Neural progenitor cell (in vitro differentiated cells): ENCODE measurements at regions not wholly inside any gene's neighbourhood (a gene's known extent, or its start where the extent isn't known, plus 50 kb on each side); places are given as distances from the start of the nearest gene placed in this dataset.

Experiments used
- DNase-seq: peaks from one replicate; pipeline ENCODE4 v3.0.0-alpha.2; 2016; ENCODE audit warnings: low spot score
- H2AFZ ChIP-seq: fragments of 200-600 bp; sonication (generic); replicated peaks from 2 replicates; pipeline ENCODE4 v1.6.1; 2016; ENCODE audit warnings: antibody characterized with exemption
- H3F3A ChIP-seq: fragments of 200-600 bp; sonication (generic); 2 replicates; pipeline ENCODE4 v1.6.1; 2016; ENCODE audit warnings: antibody characterized with exemption, low read depth
- H3K27ac ChIP-seq: fragments of 200-600 bp; sonication (generic); 2 replicates; pipeline ENCODE4 v1.5.1; 2016; ENCODE audit warnings: mild to moderate bottlenecking
- H3K27me3 ChIP-seq: fragments of 200-600 bp; sonication (generic); 2 replicates; pipeline ENCODE4 v1.6.1; 2016; ENCODE audit warnings: mild to moderate bottlenecking, moderate library complexity
- H3K36me3 ChIP-seq: fragments of 200-600 bp; sonication (generic); 2 replicates; pipeline ENCODE4 v1.5.1; 2016
- H3K4me1 ChIP-seq: fragments of 200-600 bp; sonication (generic); 2 replicates; pipeline ENCODE4 v1.6.1; 2016; ENCODE audit warnings: mixed run types
- H3K4me2 ChIP-seq: fragments of 200-600 bp; sonication (generic); 2 replicates; pipeline ENCODE4 v1.6.1; 2016
- H3K4me3 ChIP-seq: fragments of 200-600 bp; sonication (generic); 2 replicates; pipeline ENCODE4 v1.5.1; 2016
- H3K79me2 ChIP-seq: fragments of 200-600 bp; sonication (generic); 2 replicates; pipeline ENCODE4 v1.6.1; 2016; ENCODE audit warnings: low read depth
- H3K9ac ChIP-seq: fragments of 200-600 bp; sonication (generic); 2 replicates; pipeline ENCODE4 v1.6.1; 2016
- H3K9me3 ChIP-seq: fragments of 200-600 bp; sonication (generic); 2 replicates; pipeline ENCODE4 v1.5.1; 2016; ENCODE audit warnings: low read depth
- H4K20me1 ChIP-seq: fragments of 200-600 bp; sonication (generic); 2 replicates; pipeline ENCODE4 v1.6.1; 2016; ENCODE audit warnings: low read depth
- H3K27ac Mint-ChIP-seq: 3 replicates; pipeline ENCODE4 v1.8.0; 2021; ENCODE audit warnings: mixed read lengths
- H3K27me3 Mint-ChIP-seq: 2 replicates; pipeline ENCODE4 v1.8.0; 2022; ENCODE audit warnings: low read depth, mild to moderate bottlenecking, inconsistent platforms, moderate library complexity, mixed read lengths; ENCODE audit not compliant: insufficient read depth
- H3K36me3 Mint-ChIP-seq: 3 replicates; pipeline ENCODE4 v1.8.0; 2021; ENCODE audit warnings: mixed read lengths
- H3K4me1 Mint-ChIP-seq: 3 replicates; pipeline ENCODE4 v1.8.0; 2021; ENCODE audit warnings: mixed read lengths
- H3K4me3 Mint-ChIP-seq: 3 replicates; pipeline ENCODE4 v1.8.0; 2021; ENCODE audit warnings: mild to moderate bottlenecking, moderate library complexity, mixed read lengths
- H3K9me3 Mint-ChIP-seq: 3 replicates; pipeline ENCODE4 v1.8.0; 2020; ENCODE audit warnings: mixed read lengths
- CTCF ChIP-seq: fragments of 200-600 bp; sonication (generic); IDR thresholded peaks from 2 replicates; pipeline ENCODE4 v1.5.1; 2017; ENCODE audit warnings: antibody characterized with exemption, mild to moderate bottlenecking
- EZH2 ChIP-seq: fragments of 200-600 bp; sonication (generic); IDR thresholded peaks from 2 replicates; pipeline ENCODE4 v1.6.1; 2017; ENCODE audit warnings: antibody characterized with exemption, mild to moderate bottlenecking, moderate library complexity
- EZH2phosphoT487 ChIP-seq: fragments of 200-600 bp; sonication (generic); IDR thresholded peaks from 2 replicates; pipeline ENCODE4 v1.6.1; 2017; ENCODE audit warnings: antibody characterized with exemption

- Mint-ChIP-seq H3K4me3 (peak overlapping the region; percentile 26), H3K4me1 (peaks cover 28% of the 10 kb centered on the region), H3K27me3 (peaks cover 7% of the 10 kb centered on the region), H3K36me3 (peaks cover 2% of the 10 kb centered on the region), H3K27ac (peak overlapping the region; percentile 2), H3K9me3 (no peaks in the 10 kb centered on the region)
- no peak overlapping the region for H3K4me2 ChIP-seq
- H3K9ac ChIP-seq: no peak overlapping the region
- H3K27me3 ChIP-seq: no peaks in the 10 kb centered on the region
- H4K20me1 ChIP-seq: no peaks in the 10 kb centered on the region
- no peaks in the 10 kb centered on the region for H3K9me3 ChIP-seq
- no peaks in the 10 kb centered on the region for H3K4me1 ChIP-seq
- DNase-seq: no peak
- H3F3A ChIP-seq: no peaks in the 10 kb centered on the region
- no peak overlapping the region for H2AFZ ChIP-seq
- TF ChIP-seq EZH2: no peak
- no peak for TF ChIP-seq EZH2phosphoT487
- TF ChIP-seq CTCF: no peak
- H3K36me3 ChIP-seq: no peaks in the 10 kb centered on the region
- no peaks in the 10 kb centered on the region for H3K79me2 ChIP-seq
- no peak overlapping the region for H3K4me3 ChIP-seq
- H3K27ac ChIP-seq: no peak overlapping the region
These were observed 108.6 kb downstream of the BANF2 start for GRCh38 chr20:17808357-17808756.

- no peaks in the 10 kb centered on the region for H3K79me2 ChIP-seq
- DNase-seq: no peak
- H3K36me3 ChIP-seq: no peaks in the 10 kb centered on the region
- no peak overlapping the region for H3K4me2 ChIP-seq
- H3K4me3 ChIP-seq: no peak overlapping the region
- no peaks in the 10 kb centered on the region for H3K9me3 Mint-ChIP-seq
- no peak overlapping the region for H3K9ac ChIP-seq
- no peak overlapping the region for H3K27ac ChIP-seq
- H3K36me3 Mint-ChIP-seq: peaks cover 2% of the 10 kb centered on the region
- H3K4me1 ChIP-seq: no peaks in the 10 kb centered on the region
- H3K27me3 ChIP-seq: no peaks in the 10 kb centered on the region
- H3K9me3 ChIP-seq: no peaks in the 10 kb centered on the region
- peaks cover 28% of the 10 kb centered on the region for H3K4me1 Mint-ChIP-seq
- H2AFZ ChIP-seq: no peak overlapping the region
- no peaks in the 10 kb centered on the region for H3F3A ChIP-seq
- TF ChIP-seq CTCF (no peak), EZH2phosphoT487 (no peak), EZH2 (no peak)
- no peak overlapping the region for H3K4me3 Mint-ChIP-seq
- no peaks in the 10 kb centered on the region for H4K20me1 ChIP-seq
- peaks cover 7% of the 10 kb centered on the region for H3K27me3 Mint-ChIP-seq
- peak overlapping the region; percentile 57 for H3K27ac Mint-ChIP-seq
These were observed 107.9 kb downstream of the BANF2 start for GRCh38 chr20:17807651-17808050.

- Mint-ChIP-seq H3K27ac (peak overlapping the region; percentile 38), H3K27me3 (peaks cover 5% of the 10 kb centered on the region), H3K9me3 (no peaks in the 10 kb centered on the region), H3K4me1 (peaks cover 28% of the 10 kb centered on the region), H3K36me3 (peaks cover 2% of the 10 kb centered on the region), H3K4me3 (no peak overlapping the region)
- H2AFZ ChIP-seq: no peak overlapping the region
- H3K27ac ChIP-seq: no peak overlapping the region
- no peak overlapping the region for H3K9ac ChIP-seq
- no peaks in the 10 kb centered on the region for H3K36me3 ChIP-seq
- no peak for TF ChIP-seq EZH2phosphoT487
- no peak for TF ChIP-seq EZH2
- TF ChIP-seq CTCF: no peak
- no peaks in the 10 kb centered on the region for H3K79me2 ChIP-seq
- H3K27me3 ChIP-seq: no peaks in the 10 kb centered on the region
- H3F3A ChIP-seq: no peaks in the 10 kb centered on the region
- no peak for DNase-seq
- no peak overlapping the region for H3K4me2 ChIP-seq
- H3K4me3 ChIP-seq: no peak overlapping the region
- H3K9me3 ChIP-seq: no peaks in the 10 kb centered on the region
- H3K4me1 ChIP-seq: no peaks in the 10 kb centered on the region
- no peaks in the 10 kb centered on the region for H4K20me1 ChIP-seq
These were observed 107.1 kb downstream of the BANF2 start for GRCh38 chr20:17806739-17807441.
